Neural cell (in vitro differentiated cells): ENCODE measurements at regions not wholly inside any gene's neighbourhood (a gene's known extent, or its start where the extent isn't known, plus 50 kb on each side); places are given as distances from the start of the nearest gene placed in this dataset.
"Not testable (repeated sequence)": the region's sequence is repeated elsewhere in the genome, so short reads cannot be mapped to it uniquely, and the experiment has no call there.

Source experiments
- H2AFZ ChIP-seq: fragments of 200-600, 300-800 bp; sonication (generic), shearing (Covaris generic); 2 replicates; pipeline ENCODE4 v1.6.0; 2014; ENCODE audit warnings: low read depth, mild to moderate bottlenecking, antibody characterized with exemption, low read length, moderate library complexity
- H3F3A ChIP-seq: fragments of 200-600 bp; shearing (Covaris generic); 2 replicates; pipeline ENCODE4 v1.6.1; 2016; ENCODE audit warnings: mild to moderate bottlenecking, moderate library complexity, mixed read lengths, antibody characterized with exemption, low read length; ENCODE audit not compliant: insufficient read depth, poor library complexity, severe bottlenecking
- H3K27ac ChIP-seq: fragments of 200-600, 300-800 bp; sonication (generic), shearing (Covaris generic); 2 replicates; pipeline ENCODE4 v1.5.1; 2014; ENCODE audit warnings: mild to moderate bottlenecking, low read length, moderate library complexity
- H3K27me3 ChIP-seq: fragments of 300-800, 200-600 bp; sonication (generic), shearing (Covaris generic); 2 replicates; pipeline ENCODE4 v1.6.0; 2014; ENCODE audit warnings: mild to moderate bottlenecking, low read depth, low read length, moderate library complexity; ENCODE audit not compliant: insufficient read depth
- H3K36me3 ChIP-seq: fragments of 300-800, 200-600 bp; sonication (generic), shearing (Covaris generic); 2 replicates; pipeline ENCODE4 v1.5.1; 2014; ENCODE audit warnings: mild to moderate bottlenecking, antibody characterized with exemption, low read length, moderate library complexity; ENCODE audit not compliant: insufficient read depth
- H3K4me2 ChIP-seq: fragments of 300-800, 200-600 bp; sonication (generic), shearing (Covaris generic); 2 replicates; pipeline ENCODE4 v1.6.0; 2014; ENCODE audit warnings: mild to moderate bottlenecking, low read length
- H3K4me3 ChIP-seq: fragments of 300-800, 200-600 bp; sonication (generic), shearing (Covaris generic); 2 replicates; pipeline ENCODE4 v1.5.1; 2014; ENCODE audit warnings: mild to moderate bottlenecking, low read length, moderate library complexity
- H3K79me2 ChIP-seq: fragments of 200-600 bp; shearing (Covaris generic); replicated peaks from 2 replicates; pipeline ENCODE4 v1.6.0; 2014; ENCODE audit warnings: mild to moderate bottlenecking, low read length, moderate library complexity; ENCODE audit not compliant: insufficient read depth
- H3K9ac ChIP-seq: fragments of 300-800, 200-600 bp; sonication (generic), shearing (Covaris generic); 2 replicates; pipeline ENCODE4 v1.6.1; 2016; ENCODE audit warnings: mild to moderate bottlenecking, low read length, mixed read lengths
- H3K9me2 ChIP-seq: fragments of 200-600 bp; shearing (Covaris generic); 2 replicates; pipeline ENCODE4 v1.6.1; 2016; ENCODE audit warnings: mild to moderate bottlenecking, low read length, mixed read lengths; ENCODE audit not compliant: insufficient read depth
- H3K9me3 ChIP-seq: fragments of 200-600, 300-800 bp; sonication (generic), shearing (Covaris generic); 2 replicates; pipeline ENCODE4 v1.6.1; 2016; ENCODE audit warnings: mild to moderate bottlenecking, mixed run types, low read length, moderate library complexity, mixed read lengths
- H4K20me1 ChIP-seq: fragments of 200-600 bp; shearing (Covaris generic); 2 replicates; pipeline ENCODE4 v1.6.1; 2016; ENCODE audit warnings: mild to moderate bottlenecking, mixed run types; ENCODE audit not compliant: insufficient read depth
- EP300 ChIP-seq: fragments of 450-650 bp; conservative IDR thresholded peaks from 2 replicates; pipeline ENCODE4 v1.6.1; 2014; ENCODE audit warnings: antibody characterized with exemption, mild to moderate bottlenecking, moderate library complexity; ENCODE audit not compliant: poor library complexity, severe bottlenecking
- EZH2 ChIP-seq: fragments of 200-600, 300-800 bp; shearing (Covaris generic), sonication (generic); IDR thresholded peaks from 2 replicates; pipeline ENCODE4 v1.6.1; 2014; ENCODE audit warnings: antibody characterized with exemption, low read length, borderline replicate concordance, mild to moderate bottlenecking; ENCODE audit not compliant: insufficient read depth, poor library complexity, severe bottlenecking
- MXI1 ChIP-seq: fragments of 450-650 bp; conservative IDR thresholded peaks from 2 replicates; pipeline ENCODE4 v1.6.1; 2014; ENCODE audit warnings: antibody characterized with exemption, mild to moderate bottlenecking; ENCODE audit not compliant: poor library complexity, severe bottlenecking
- POLR2AphosphoS5 ChIP-seq: IDR thresholded peaks from 2 replicates; pipeline ENCODE4 v1.6.1; 2012
- RAD21 ChIP-seq: fragments of 450-650 bp; conservative IDR thresholded peaks from 2 replicates; pipeline ENCODE4 v1.6.1; 2014; ENCODE audit warnings: antibody characterized with exemption, mild to moderate bottlenecking, moderate library complexity
- REST ChIP-seq: IDR thresholded peaks from 2 replicates; pipeline ENCODE4 v1.6.1; 2012; ENCODE audit warnings: borderline replicate concordance
- SMC3 ChIP-seq: fragments of 450-650 bp; conservative IDR thresholded peaks from 2 replicates; pipeline ENCODE4 v1.6.1; 2014; ENCODE audit warnings: antibody characterized with exemption, mild to moderate bottlenecking, moderate library complexity; ENCODE audit not compliant: poor library complexity
- TAF1 ChIP-seq: IDR thresholded peaks from 2 replicates; pipeline ENCODE4 v1.6.1; 2012; ENCODE audit warnings: low read depth
- TF ChIP-seq, protein P1 (sequence below): fragments of 450-650 bp; IDR thresholded peaks from 2 replicates; pipeline ENCODE4 v1.5.1; 2014; ENCODE audit warnings: antibody characterized with exemption, mild to moderate bottlenecking, moderate library complexity; ENCODE audit not compliant: poor library complexity, severe bottlenecking

GRCh38 chr16:51834133-51834532 is 683.1 kb upstream of the SALL1 start:
- no peak for TF ChIP-seq POLR2AphosphoS5
- no peak for TF ChIP-seq RAD21
- Histone ChIP-seq H3K79me2 (no peaks in the 10 kb centered on the region), H4K20me1 (no peaks in the 10 kb centered on the region), H3K36me3 (no peaks in the 10 kb centered on the region), H3K9me3 (no peaks in the 10 kb centered on the region), H3K9ac (no peak overlapping the region), H3K4me2 (no peak overlapping the region), H3K27me3 (no peaks in the 10 kb centered on the region), H3K27ac (no peak overlapping the region), H3F3A (no peaks in the 10 kb centered on the region), H3K9me2 (no peaks in the 10 kb centered on the region), H2AFZ (no peak overlapping the region), H3K4me3 (no peak overlapping the region)

GRCh38 chr16:51831595-51832367 is 680.7 kb upstream of the SALL1 start:
- H3F3A ChIP-seq = no peaks in the 10 kb centered on the region
- H3K4me3 ChIP-seq = no peak overlapping the region
- no peaks in the 10 kb centered on the region for H4K20me1 ChIP-seq
- H3K9me2 ChIP-seq = no peaks in the 10 kb centered on the region
- no peaks in the 10 kb centered on the region for H3K36me3 ChIP-seq
- TF ChIP-seq TAF1 (no peak), RAD21 (no peak), POLR2AphosphoS5 (no peak), MXI1 (no peak), SMC3 (no peak), EP300 (no peak), REST (no peak), EZH2 (no peak)
- TF ChIP-seq, protein P1, sequence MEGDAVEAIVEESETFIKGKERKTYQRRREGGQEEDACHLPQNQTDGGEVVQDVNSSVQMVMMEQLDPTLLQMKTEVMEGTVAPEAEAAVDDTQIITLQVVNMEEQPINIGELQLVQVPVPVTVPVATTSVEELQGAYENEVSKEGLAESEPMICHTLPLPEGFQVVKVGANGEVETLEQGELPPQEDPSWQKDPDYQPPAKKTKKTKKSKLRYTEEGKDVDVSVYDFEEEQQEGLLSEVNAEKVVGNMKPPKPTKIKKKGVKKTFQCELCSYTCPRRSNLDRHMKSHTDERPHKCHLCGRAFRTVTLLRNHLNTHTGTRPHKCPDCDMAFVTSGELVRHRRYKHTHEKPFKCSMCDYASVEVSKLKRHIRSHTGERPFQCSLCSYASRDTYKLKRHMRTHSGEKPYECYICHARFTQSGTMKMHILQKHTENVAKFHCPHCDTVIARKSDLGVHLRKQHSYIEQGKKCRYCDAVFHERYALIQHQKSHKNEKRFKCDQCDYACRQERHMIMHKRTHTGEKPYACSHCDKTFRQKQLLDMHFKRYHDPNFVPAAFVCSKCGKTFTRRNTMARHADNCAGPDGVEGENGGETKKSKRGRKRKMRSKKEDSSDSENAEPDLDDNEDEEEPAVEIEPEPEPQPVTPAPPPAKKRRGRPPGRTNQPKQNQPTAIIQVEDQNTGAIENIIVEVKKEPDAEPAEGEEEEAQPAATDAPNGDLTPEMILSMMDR = no peak
- H3K9me3 ChIP-seq = no peaks in the 10 kb centered on the region
- no peak overlapping the region for H3K27ac ChIP-seq
- no peak overlapping the region for H3K9ac ChIP-seq
- H3K27me3 ChIP-seq = no peaks in the 10 kb centered on the region
- no peaks in the 10 kb centered on the region for H3K79me2 ChIP-seq
- H3K4me2 ChIP-seq = no peak overlapping the region
- H2AFZ ChIP-seq = no peak overlapping the region

- not testable (repeated sequence) for H3K4me2 ChIP-seq, H3K9me3 ChIP-seq, H3K27ac ChIP-seq, H3K79me2 ChIP-seq, H3K27me3 ChIP-seq, H3K9ac ChIP-seq, H3K4me3 ChIP-seq, H3K9me2 ChIP-seq, H2AFZ ChIP-seq, H3F3A ChIP-seq, H4K20me1 ChIP-seq, H3K36me3 ChIP-seq
Observed at GRCh38 chr16:51831034-51831433, 680.0 kb upstream of the SALL1 start.
